Cardiac fibroblast (primary cell): ENCODE measurements at regions not wholly inside any gene's neighbourhood (a gene's known extent, or its start where the extent isn't known, plus 50 kb on each side); places are given as distances from the start of the nearest gene placed in this dataset.

ENCODE experiments used
- DNase-seq, 2 donors: peaks; one replicate each; pipeline versions ENCODE4 v3.0.0 to v3.0.0-alpha.2; 2010; ENCODE audit warnings: low read depth in 2 of 2
- H3K4me3 ChIP-seq, 2 donors: replicated peaks in 1 of 2; 1 replicate in 1 of 2; 2 replicates in 1 of 2; pipeline ENCODE4 v1.5.1; 2011; ENCODE audit warnings: low read depth in 2 of 2, low read length in 2 of 2, mild to moderate bottlenecking in 2 of 2, moderate library complexity in 1 of 2
- TF ChIP-seq, protein P1 (sequence below): IDR thresholded peaks from one replicate; pipeline ENCODE4 v1.5.1; 2011; ENCODE audit warnings: low read depth, mild to moderate bottlenecking, low read length, inconsistent platforms

GRCh38 chr2:147714582-147714981 lies 130.2 kb upstream of the ACVR2A start:
- TF ChIP-seq, protein P1, sequence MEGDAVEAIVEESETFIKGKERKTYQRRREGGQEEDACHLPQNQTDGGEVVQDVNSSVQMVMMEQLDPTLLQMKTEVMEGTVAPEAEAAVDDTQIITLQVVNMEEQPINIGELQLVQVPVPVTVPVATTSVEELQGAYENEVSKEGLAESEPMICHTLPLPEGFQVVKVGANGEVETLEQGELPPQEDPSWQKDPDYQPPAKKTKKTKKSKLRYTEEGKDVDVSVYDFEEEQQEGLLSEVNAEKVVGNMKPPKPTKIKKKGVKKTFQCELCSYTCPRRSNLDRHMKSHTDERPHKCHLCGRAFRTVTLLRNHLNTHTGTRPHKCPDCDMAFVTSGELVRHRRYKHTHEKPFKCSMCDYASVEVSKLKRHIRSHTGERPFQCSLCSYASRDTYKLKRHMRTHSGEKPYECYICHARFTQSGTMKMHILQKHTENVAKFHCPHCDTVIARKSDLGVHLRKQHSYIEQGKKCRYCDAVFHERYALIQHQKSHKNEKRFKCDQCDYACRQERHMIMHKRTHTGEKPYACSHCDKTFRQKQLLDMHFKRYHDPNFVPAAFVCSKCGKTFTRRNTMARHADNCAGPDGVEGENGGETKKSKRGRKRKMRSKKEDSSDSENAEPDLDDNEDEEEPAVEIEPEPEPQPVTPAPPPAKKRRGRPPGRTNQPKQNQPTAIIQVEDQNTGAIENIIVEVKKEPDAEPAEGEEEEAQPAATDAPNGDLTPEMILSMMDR, result no peak
- no peak for DNase-seq
- H3K4me3 ChIP-seq, result no peak overlapping the region

- H3K4me3 ChIP-seq, result no peak overlapping the region
- TF ChIP-seq, protein P1, result no peak
- no peak for DNase-seq
Measured at GRCh38 chr2:147713349-147713748, 131.5 kb upstream of the ACVR2A start.

DNA sequence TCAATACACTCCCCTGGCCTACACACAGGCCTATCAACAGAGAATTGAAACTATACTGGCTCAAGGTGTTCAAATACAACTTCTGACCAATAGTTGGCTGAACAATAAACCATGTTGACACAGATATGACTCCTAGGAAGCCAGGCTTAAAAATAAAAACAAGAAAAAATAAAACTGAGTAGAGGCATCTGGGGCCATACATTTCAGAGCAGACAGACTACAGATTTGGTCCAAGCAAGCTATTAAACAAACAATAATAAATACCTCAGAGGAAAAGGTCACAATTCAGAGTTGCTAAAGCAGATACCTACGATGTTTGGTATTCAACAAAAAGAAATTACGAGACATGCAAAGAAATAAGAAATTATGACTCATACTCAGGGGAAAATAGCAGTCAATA lies 132.8 kb upstream of the ACVR2A start:
- TF ChIP-seq, protein P1, result no peak
- no peak for DNase-seq
- no peak overlapping the region for H3K4me3 ChIP-seq

- H3K4me3 ChIP-seq, result no peak overlapping the region
- DNase-seq, result no peak
- TF ChIP-seq, protein P1, result no peak
Measured at GRCh38 chr2:147711031-147711430, 133.8 kb upstream of the ACVR2A start.

- no peak for DNase-seq
- TF ChIP-seq, protein P1, result no peak
Measured at GRCh38 chr2:147709655-147710054, 135.2 kb upstream of the ACVR2A start.

DNA sequence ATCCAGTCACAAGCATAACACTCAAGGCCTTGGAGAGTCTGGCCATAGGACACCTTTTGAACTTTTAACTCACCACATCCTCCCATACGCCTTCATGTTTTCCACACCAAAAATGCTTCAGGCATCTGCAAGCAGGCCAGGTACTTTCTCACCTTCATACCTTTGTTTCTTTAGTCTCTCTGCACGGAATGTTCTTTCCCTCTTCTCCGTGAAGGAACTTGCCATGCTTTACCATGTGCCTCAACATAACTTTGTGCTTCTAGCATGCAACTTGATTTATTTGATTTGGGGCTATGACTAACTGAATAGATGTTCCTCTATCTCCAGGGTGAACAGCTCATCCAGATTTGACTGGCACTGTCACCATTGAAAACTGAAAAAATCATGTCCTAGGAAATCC lies 141.7 kb upstream of the ACVR2A start:
- DNase-seq, result no peak
- H3K4me3 ChIP-seq, result no peak overlapping the region
- TF ChIP-seq, protein P1, result no peak

More at GRCh38 chr2:147709655-147710054, 135.2 kb upstream of the ACVR2A start:
- no peak overlapping the region for H3K4me3 ChIP-seq

- DNase-seq, result no peak
- TF ChIP-seq, protein P1, result no peak
- H3K4me3 ChIP-seq, result no peak overlapping the region
Measured at GRCh38 chr2:147698166-147698565, 146.7 kb upstream of the ACVR2A start.
